GM04504 (cell line): ENCODE measurements at regions not wholly inside any gene's neighbourhood (a gene's known extent, or its start where the extent isn't known, plus 50 kb on each side); places are given as distances from the start of the nearest gene placed in this dataset.

Source experiments
- DNase-seq: peaks from one replicate; pipeline ENCODE4 v3.0.0-alpha.2; 2012; ENCODE audit warnings: low read depth

- no peak for DNase-seq
Measured at GRCh38 chr2:126403039-126403628, 252.8 kb upstream of the GYPC start.

GRCh38 chr2:126406267-126406666 is 249.7 kb upstream of the GYPC start:
- no peak for DNase-seq

- DNase-seq, result no peak
Measured at GRCh38 chr2:126408671-126409070, 247.3 kb upstream of the GYPC start.

GRCh38 chr2:126409850-126410249 is 246.1 kb upstream of the GYPC start:
- DNase-seq, result no peak

- no peak for DNase-seq
Measured at GRCh38 chr2:126413079-126413478, 242.9 kb upstream of the GYPC start.

GRCh38 chr2:126419403-126419802 is 236.6 kb upstream of the GYPC start:
- no peak for DNase-seq

GRCh38 chr2:126425943-126426342 is 230.0 kb upstream of the GYPC start:
- DNase-seq, result no peak

- DNase-seq, result no peak
Measured at GRCh38 chr2:126429103-126429502, 226.9 kb upstream of the GYPC start.

- DNase-seq, result no peak
Measured at GRCh38 chr2:126431136-126431535, 224.8 kb upstream of the GYPC start.

GRCh38 chr2:126436411-126436810 is 219.5 kb upstream of the GYPC start:
- DNase-seq, result no peak

GRCh38 chr2:126437016-126437415 is 218.9 kb upstream of the GYPC start:
- DNase-seq, result no peak

GRCh38 chr2:126444512-126444911 is 211.4 kb upstream of the GYPC start:
- DNase-seq, result no peak

GRCh38 chr2:126446106-126446695 is 209.8 kb upstream of the GYPC start:
- DNase-seq, result no peak

- no peak for DNase-seq
Measured at GRCh38 chr2:126448611-126449010, 207.3 kb upstream of the GYPC start.

GRCh38 chr2:126449677-126450076 is 206.3 kb upstream of the GYPC start:
- no peak for DNase-seq

GRCh38 chr2:126463892-126464674 is 191.9 kb upstream of the GYPC start:
- DNase-seq, result no peak

- DNase-seq, result no peak
Measured at GRCh38 chr2:126467367-126468054, 188.4 kb upstream of the GYPC start.

- DNase-seq, result no peak
Measured at GRCh38 chr2:126475031-126475430, 180.9 kb upstream of the GYPC start.

GRCh38 chr2:126476691-126477090 is 179.3 kb upstream of the GYPC start:
- no peak for DNase-seq

GRCh38 chr2:126480033-126480432 is 175.9 kb upstream of the GYPC start:
- DNase-seq, result no peak

- DNase-seq, result no peak
Measured at GRCh38 chr2:126482582-126483464, 173.1 kb upstream of the GYPC start.

GRCh38 chr2:126494593-126494992 is 161.4 kb upstream of the GYPC start:
- DNase-seq, result no peak
